ENCODE measurements at regions not wholly inside any gene's neighbourhood (a gene's known extent, or its start where the extent isn't known, plus 50 kb on each side); places are given as distances from the start of the nearest gene placed in this dataset.

- TF ChIP-seq IRF1 (CRISPR knock-in tag; IDR thresholded peaks at IDR 0.05) (no peak), PRRX2 (CRISPR knock-in tag; IDR thresholded peaks at IDR 0.05) (no peak), ZNF281 (CRISPR knock-in tag; IDR thresholded peaks at IDR 0.05) (no peak), SP1 (CRISPR knock-in tag; conservative IDR thresholded peaks at IDR 0.05) (no peak), CDX4 (CRISPR knock-in tag; IDR thresholded peaks at IDR 0.05; ENCODE audit: borderline replicate concordance) (no peak)
Measured at GRCh38 chr1:47651311-47652089, 213.7 kb downstream of the FOXD2 start (continued).

- H3K4me3 Mint-ChIP-seq, result no peak overlapping the region
- peaks cover 5% of the 10 kb centered on the region; the same call in 1 of the 2 replicates for H3K4me1 Mint-ChIP-seq
- no peak for ATAC-seq
- POLR2A ChIA-PET, result no interaction called here
- H3K27me3 Mint-ChIP-seq (ENCODE audit: low read depth), result peaks cover 35% of the 10 kb centered on the region
- no peak for DNase-seq (ENCODE audit: low spot score)
- H3K27ac Mint-ChIP-seq, result no peak overlapping the region
- H3K36me3 Mint-ChIP-seq, result no peaks in the 10 kb centered on the region
- CTCF ChIA-PET, result interaction anchor here (1.0 to 1.6 kb wide), 2 partner anchors 29 to 206 kb away, joined by 3 to 7 read pairs; no protein-coding TSS in a partner anchor
- H3K9me3 Mint-ChIP-seq, result no peaks in the 10 kb centered on the region
- TF ChIP-seq ZNF512 (CRISPR knock-in tag; IDR thresholded peaks at IDR 0.05; ENCODE audit: borderline replicate concordance), result no peak
- TF ChIP-seq ZNF317 (CRISPR knock-in tag; IDR thresholded peaks at IDR 0.05; ENCODE audit: borderline replicate concordance, low read depth), result no peak
- no peak for TF ChIP-seq E2F5 (CRISPR knock-in tag; IDR thresholded peaks at IDR 0.05)
- no peak for TF ChIP-seq ETV6 (CRISPR knock-in tag; IDR thresholded peaks at IDR 0.05)
- TF ChIP-seq CBFB (CRISPR knock-in tag; IDR thresholded peaks at IDR 0.05; ENCODE audit: low read depth), result no peak
- TF ChIP-seq AR (CRISPR knock-in tag; IDR thresholded peaks at IDR 0.05), result no peak
- no peak for TF ChIP-seq ZNF532 (CRISPR knock-in tag; IDR thresholded peaks at IDR 0.05; ENCODE audit: borderline replicate concordance)
- no peak for TF ChIP-seq ZNF281 (CRISPR knock-in tag; IDR thresholded peaks at IDR 0.05)
- TF ChIP-seq JAZF1 (CRISPR knock-in tag; IDR thresholded peaks at IDR 0.05), result no peak
- no peak for TF ChIP-seq ELF4 (CRISPR knock-in tag; IDR thresholded peaks at IDR 0.05; ENCODE audit: low read depth)
- no peak for TF ChIP-seq ZNF121 (CRISPR knock-in tag; IDR thresholded peaks at IDR 0.05)
Measured at GRCh38 chr1:47655521-47656300, 217.9 kb downstream of the FOXD2 start.

Data from WTC11 (cell line).